ENCODE measurements at regions not wholly inside any gene's neighbourhood (a gene's known extent, or its start where the extent isn't known, plus 50 kb on each side); places are given as distances from the start of the nearest gene placed in this dataset.

DNA sequence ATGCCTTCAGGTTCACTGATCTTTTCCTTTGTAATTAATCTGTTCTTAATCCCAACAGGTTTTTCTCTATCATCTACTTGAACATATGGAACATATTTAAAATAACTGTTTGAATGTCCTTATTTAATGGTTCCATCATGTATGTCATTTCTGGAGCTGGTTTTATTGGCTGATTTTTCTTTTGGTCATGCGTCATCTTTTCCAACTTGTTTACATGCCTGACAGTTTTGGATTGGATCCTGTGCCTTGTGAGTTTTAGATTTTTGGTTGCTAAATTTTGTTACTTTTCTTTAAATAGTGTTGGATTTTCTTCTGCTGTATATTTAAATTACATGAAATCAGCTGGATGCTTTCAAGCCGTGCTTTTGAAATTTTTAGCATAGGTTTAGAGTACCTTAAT is 237.3 kb upstream of the DAAM1 start:
- TF ChIP-seq, protein P1, sequence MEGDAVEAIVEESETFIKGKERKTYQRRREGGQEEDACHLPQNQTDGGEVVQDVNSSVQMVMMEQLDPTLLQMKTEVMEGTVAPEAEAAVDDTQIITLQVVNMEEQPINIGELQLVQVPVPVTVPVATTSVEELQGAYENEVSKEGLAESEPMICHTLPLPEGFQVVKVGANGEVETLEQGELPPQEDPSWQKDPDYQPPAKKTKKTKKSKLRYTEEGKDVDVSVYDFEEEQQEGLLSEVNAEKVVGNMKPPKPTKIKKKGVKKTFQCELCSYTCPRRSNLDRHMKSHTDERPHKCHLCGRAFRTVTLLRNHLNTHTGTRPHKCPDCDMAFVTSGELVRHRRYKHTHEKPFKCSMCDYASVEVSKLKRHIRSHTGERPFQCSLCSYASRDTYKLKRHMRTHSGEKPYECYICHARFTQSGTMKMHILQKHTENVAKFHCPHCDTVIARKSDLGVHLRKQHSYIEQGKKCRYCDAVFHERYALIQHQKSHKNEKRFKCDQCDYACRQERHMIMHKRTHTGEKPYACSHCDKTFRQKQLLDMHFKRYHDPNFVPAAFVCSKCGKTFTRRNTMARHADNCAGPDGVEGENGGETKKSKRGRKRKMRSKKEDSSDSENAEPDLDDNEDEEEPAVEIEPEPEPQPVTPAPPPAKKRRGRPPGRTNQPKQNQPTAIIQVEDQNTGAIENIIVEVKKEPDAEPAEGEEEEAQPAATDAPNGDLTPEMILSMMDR (IDR thresholded peaks at IDR 0.05; ENCODE audit: borderline replicate concordance, insufficient read depth, low read depth, low read length), result no peak

DNA sequence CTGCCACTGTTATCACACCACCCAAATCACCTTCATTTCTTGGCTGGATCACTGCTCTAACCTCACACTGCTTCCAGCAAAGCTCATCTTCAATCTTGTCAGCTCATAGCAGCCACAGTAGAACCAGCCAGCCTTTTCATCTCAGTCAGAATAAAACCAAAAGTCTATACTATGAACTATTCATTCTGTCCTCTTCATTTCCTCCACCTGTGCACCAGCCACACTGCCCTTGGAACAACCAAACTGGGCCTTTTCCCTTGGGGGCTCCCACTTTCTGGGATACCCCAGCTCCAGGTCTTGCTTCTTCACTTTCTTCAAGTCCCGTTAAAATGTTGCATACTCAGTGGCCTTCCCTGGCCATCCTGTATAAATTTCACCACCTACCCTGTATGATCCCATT is 234.4 kb upstream of the DAAM1 start:
- H3K4me3 ChIP-seq (ENCODE audit: low read depth, low read length), result no peak overlapping the region
- TF ChIP-seq, protein P1 (IDR thresholded peaks at IDR 0.05; ENCODE audit: borderline replicate concordance, insufficient read depth, low read depth, low read length), result no peak

More for the DNA sequence above, 237.3 kb upstream of the DAAM1 start:
- H3K4me3 ChIP-seq (ENCODE audit: low read depth, low read length), result no peak overlapping the region

DNA sequence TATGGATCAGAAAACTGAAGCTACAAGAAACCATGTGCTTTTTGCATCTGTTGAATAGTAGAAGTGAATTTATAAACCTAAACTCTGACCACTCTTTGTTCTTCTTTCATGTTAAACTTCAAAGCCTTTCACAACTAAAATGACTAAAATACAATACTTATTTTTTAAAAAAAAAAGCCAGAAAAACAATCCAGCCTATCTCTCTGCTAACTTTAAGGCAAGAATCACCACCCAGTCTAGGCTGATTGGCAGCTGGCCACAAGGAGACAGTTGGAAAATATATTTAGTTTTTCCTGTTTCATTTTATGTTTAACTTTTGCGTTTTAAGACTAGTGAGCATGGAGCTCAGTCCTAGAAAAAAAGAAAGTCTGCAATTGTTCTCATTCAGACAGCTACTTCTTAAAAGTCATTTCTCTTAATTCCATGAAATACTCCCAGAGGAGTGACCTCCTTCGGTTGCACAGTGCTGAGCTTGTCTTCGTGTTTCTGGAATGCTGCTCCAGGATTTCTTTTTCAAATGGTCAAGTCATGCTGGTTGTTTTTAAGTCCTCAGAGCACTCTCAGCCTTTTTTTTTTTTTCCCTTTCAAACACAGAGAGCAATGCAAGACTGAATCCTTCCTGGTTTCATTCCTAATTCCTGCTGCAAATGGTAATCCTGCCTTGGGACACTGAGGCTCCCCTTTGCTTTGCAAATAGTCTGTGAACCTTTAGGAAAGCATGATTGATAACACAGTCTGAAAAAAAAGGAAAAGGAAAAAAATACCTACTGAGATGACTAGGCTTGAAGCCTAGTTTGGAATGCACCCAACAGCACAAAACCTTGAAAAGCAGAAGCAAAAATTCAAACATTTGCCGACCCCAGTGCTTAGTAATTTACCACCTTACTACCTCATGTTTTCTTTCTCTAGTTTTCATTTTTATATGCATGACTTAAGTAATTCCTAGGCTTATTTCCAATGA is 233.3 kb upstream of the DAAM1 start:
- H3K4me3 ChIP-seq (ENCODE audit: low read depth, low read length), result no peak overlapping the region
- TF ChIP-seq, protein P1 (IDR thresholded peaks at IDR 0.05; ENCODE audit: borderline replicate concordance, insufficient read depth, low read depth, low read length), result no peak

DNA sequence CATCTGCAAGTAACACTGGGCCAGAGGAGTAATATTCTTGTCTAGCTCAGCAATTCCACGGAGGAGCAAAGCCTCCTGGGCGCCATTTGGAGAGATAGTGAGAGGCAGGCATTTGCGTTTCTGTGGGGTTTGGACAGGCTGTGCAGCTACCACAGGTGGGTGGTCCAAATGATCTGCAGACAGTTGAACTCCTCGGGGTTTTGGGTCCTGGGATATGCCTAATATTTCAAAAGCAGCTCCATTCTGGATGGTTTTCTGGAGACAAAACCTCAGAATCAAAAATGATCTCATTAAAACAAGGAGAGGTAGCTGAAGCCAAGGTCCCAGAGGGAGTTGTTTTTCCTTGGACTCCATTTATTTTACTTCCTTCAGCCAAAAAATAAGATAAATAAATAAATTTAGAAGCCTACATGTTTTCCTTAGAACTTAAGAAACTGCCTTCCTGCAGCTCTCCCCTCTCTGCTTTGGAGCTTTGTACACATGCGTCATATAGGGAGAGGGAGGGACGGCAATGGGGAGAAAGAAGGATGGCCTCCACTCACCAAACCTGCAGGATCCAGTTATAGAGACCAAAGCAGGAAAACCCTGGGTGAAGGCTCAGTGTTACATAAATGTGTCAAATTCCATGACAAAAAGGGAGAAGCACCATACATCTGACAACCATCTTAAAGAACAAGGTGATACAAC is 227.3 kb upstream of the DAAM1 start:
- TF ChIP-seq, protein P1 (IDR thresholded peaks at IDR 0.05; ENCODE audit: borderline replicate concordance, insufficient read depth, low read depth, low read length), result no peak
- H3K4me3 ChIP-seq (ENCODE audit: low read depth, low read length), result no peak overlapping the region

DNA sequence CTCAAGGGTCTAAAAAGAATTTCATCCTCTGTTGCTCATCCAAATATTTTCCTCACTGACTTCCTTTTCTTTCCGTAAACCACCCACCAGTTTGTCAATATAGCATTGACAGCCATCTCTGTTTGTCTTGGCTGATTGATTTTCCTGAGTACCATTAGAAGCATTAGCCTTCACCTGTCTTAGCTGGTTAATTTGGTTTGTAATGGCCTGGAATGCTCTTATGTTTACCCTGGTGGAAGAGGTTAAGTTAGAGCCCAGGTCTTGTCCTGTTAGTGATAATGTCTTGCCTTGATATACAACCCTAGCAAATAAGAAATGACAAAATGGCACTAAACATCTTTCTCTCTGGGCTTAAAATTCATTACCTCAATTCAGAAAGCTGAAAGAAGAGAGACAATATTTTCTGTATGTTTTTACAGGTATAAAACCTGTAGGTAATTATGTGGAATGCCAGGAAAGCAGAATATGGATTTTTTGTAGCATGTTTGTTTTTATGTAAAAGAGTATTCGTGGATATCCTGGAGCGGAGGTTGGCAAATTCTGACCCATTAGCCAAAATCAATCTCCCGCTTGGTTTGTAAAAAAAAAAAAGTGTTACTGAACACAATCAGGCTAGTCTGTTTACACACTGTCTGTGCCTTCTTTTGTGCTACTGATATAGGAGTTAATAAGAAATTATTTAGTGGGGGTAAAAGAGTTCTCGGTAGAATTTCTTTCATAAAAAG is 224.4 kb upstream of the DAAM1 start:
- H3K4me3 ChIP-seq (ENCODE audit: low read depth, low read length), result no peak overlapping the region
- TF ChIP-seq, protein P1 (IDR thresholded peaks at IDR 0.05; ENCODE audit: borderline replicate concordance, insufficient read depth, low read depth, low read length), result no peak

DNA sequence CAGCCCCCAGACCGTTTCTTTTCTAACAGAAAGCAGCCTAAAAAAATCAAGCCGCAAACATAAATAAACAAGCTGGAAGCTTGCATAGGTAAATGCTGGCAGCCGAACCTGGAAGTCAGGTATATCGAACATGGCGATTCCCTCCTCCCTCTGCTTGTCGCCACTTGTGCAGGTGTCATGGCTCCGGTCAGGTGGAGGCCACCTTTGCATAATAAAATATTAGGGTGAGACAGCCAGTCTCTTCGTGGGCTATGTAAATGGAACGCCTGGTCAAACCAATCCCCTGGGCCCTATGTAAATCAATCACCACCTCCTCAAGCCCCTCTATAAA is 223.9 kb upstream of the DAAM1 start:
- TF ChIP-seq, protein P1 (IDR thresholded peaks at IDR 0.05; ENCODE audit: borderline replicate concordance, insufficient read depth, low read depth, low read length), result no peak

More for the DNA sequence above, 223.9 kb upstream of the DAAM1 start:
- H3K4me3 ChIP-seq (ENCODE audit: low read depth, low read length), result no peak overlapping the region

Measured in GM12875 (cell line).